AG09309 (cell line): ENCODE measurements at regions not wholly inside any gene's neighbourhood (a gene's known extent, or its start where the extent isn't known, plus 50 kb on each side); places are given as distances from the start of the nearest gene placed in this dataset.
A peak's percentile ranks its signal among the peaks of the same experiment; 100 is the strongest.

Experiments used
- DNase-seq: peaks from one replicate; pipeline ENCODE4 v3.0.0-alpha.2; 2010; ENCODE audit warnings: low read depth
- H3K4me3 ChIP-seq: 2 replicates; pipeline ENCODE4 v1.5.1; 2011; ENCODE audit warnings: mild to moderate bottlenecking, low read depth, low read length, moderate library complexity; ENCODE audit not compliant: control insufficient read depth
- CTCF ChIP-seq: IDR thresholded peaks from 2 replicates; pipeline ENCODE4 v1.5.1; 2011; ENCODE audit warnings: mild to moderate bottlenecking, low read depth, low read length, inconsistent platforms; ENCODE audit not compliant: insufficient read depth, control insufficient read depth; ENCODE audit errors: missing control alignments

GRCh38 chr11:105401269-105401809 lies 208.5 kb upstream of the GRIA4 start:
- no peak for TF ChIP-seq CTCF
- no peak for DNase-seq
- no peak overlapping the region for H3K4me3 ChIP-seq

- no peak overlapping the region for H3K4me3 ChIP-seq
- no peak for DNase-seq
- TF ChIP-seq CTCF = no peak
Measured at GRCh38 chr11:105399511-105399910, 210.4 kb upstream of the GRIA4 start.

GRCh38 chr11:105398636-105399035 lies 211.2 kb upstream of the GRIA4 start:
- H3K4me3 ChIP-seq = no peak overlapping the region
- DNase-seq = no peak
- no peak for TF ChIP-seq CTCF

- DNase-seq = no peak
- no peak overlapping the region for H3K4me3 ChIP-seq
- no peak for TF ChIP-seq CTCF
Measured at GRCh38 chr11:105393326-105393725, 216.5 kb upstream of the GRIA4 start.

- TF ChIP-seq CTCF = no peak
- no peak overlapping the region for H3K4me3 ChIP-seq
- peak; percentile 16 for DNase-seq
Measured at GRCh38 chr11:105392556-105392955, 217.3 kb upstream of the GRIA4 start.

- TF ChIP-seq CTCF = no peak
- DNase-seq = no peak
- no peak overlapping the region for H3K4me3 ChIP-seq
Measured at GRCh38 chr11:105389952-105390351, 219.9 kb upstream of the GRIA4 start.

GRCh38 chr11:105388006-105388405 lies 221.9 kb upstream of the GRIA4 start:
- DNase-seq = no peak
- TF ChIP-seq CTCF = no peak
- no peak overlapping the region for H3K4me3 ChIP-seq
